ENCODE measurements at regions not wholly inside any gene's neighbourhood (a gene's known extent, or its start where the extent isn't known, plus 50 kb on each side); places are given as distances from the start of the nearest gene placed in this dataset.

DNA sequence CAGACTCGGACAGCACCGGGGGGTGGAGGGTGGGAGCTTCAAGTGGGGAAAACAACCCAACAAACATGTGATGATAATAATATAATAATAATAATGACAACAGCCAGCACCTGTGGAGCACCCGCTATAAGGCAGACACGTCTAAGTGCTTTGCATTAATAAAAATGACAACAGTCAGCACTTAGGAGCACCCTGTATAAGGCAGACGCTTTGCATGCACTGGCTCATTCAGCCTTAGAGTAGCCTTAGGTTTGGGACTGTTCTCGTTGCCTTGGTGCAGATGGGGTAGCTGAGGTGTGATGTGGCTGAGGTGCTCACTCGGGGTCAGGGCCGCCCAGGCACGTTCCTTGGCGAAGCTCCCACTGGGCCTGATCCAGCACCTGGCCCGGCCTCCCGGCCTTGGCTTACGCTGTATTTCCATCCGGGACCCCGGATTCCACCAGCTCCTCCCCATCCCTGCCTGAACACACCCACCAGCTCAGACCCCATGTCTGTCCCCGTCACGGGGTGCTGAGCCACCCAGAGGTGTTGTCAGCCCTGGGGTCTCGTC lies 144.0 kb upstream of the CIBAR2 start:
- TF ChIP-seq EZH2phosphoT487 (IDR thresholded peaks at IDR 0.05; ENCODE audit: borderline replicate concordance): no peak
- TF ChIP-seq, protein P1, sequence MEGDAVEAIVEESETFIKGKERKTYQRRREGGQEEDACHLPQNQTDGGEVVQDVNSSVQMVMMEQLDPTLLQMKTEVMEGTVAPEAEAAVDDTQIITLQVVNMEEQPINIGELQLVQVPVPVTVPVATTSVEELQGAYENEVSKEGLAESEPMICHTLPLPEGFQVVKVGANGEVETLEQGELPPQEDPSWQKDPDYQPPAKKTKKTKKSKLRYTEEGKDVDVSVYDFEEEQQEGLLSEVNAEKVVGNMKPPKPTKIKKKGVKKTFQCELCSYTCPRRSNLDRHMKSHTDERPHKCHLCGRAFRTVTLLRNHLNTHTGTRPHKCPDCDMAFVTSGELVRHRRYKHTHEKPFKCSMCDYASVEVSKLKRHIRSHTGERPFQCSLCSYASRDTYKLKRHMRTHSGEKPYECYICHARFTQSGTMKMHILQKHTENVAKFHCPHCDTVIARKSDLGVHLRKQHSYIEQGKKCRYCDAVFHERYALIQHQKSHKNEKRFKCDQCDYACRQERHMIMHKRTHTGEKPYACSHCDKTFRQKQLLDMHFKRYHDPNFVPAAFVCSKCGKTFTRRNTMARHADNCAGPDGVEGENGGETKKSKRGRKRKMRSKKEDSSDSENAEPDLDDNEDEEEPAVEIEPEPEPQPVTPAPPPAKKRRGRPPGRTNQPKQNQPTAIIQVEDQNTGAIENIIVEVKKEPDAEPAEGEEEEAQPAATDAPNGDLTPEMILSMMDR (conservative IDR thresholded peaks at IDR 0.05; ENCODE audit: low read length): no peak
- Histone ChIP-seq H3K27me3 (ENCODE audit: insufficient read depth, low read length, poor library complexity, severe bottlenecking) (no peaks in the 10 kb centered on the region), H4K20me1 (ENCODE audit: insufficient read depth, low read length, poor library complexity, severe bottlenecking) (no peaks in the 10 kb centered on the region), H3K79me2 (ENCODE audit: insufficient read depth, low read length) (no peaks in the 10 kb centered on the region), H3K9me2 (replicated peaks; ENCODE audit: low read depth, low read length) (no peaks in the 10 kb centered on the region), H3K4me3 (ENCODE audit: low read length, poor library complexity, severe bottlenecking) (no peak overlapping the region), H3K4me1 (ENCODE audit: insufficient read depth, low read length, poor library complexity, severe bottlenecking) (peaks cover 33% of the 10 kb centered on the region), H3K4me2 (ENCODE audit: low read depth, low read length, poor library complexity, severe bottlenecking) (no peak overlapping the region), H3K9ac (ENCODE audit: low read depth, low read length, poor library complexity, severe bottlenecking) (no peak overlapping the region), H3F3A (ENCODE audit: low read depth) (no peaks in the 10 kb centered on the region), H2AFZ (ENCODE audit: low read length) (no peak overlapping the region), H3K36me3 (ENCODE audit: insufficient read depth, low read length) (no peaks in the 10 kb centered on the region), H3K9me3 (ENCODE audit: insufficient read depth, low read depth, low read length) (no peaks in the 10 kb centered on the region)

DNA sequence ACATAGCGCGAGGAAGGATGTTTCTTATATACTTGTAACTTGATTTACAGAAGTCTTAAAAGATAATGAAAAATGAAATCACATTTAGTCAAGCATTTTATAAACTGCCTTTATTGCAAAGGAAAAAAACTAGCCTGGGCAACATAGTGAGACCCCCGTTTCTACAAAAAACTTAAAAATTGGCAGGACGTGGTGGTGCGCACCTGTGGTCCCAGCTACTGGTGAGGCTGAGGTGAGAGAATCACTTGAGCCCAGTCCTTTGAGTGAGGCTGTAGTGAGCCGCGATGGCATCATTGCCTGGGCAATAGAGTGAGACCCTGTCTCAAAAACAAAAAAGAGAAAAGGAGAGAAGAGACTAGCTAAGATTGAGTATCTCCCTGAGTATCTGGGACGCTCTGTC lies 145.2 kb upstream of the CIBAR2 start:
- Histone ChIP-seq H3K4me2 (ENCODE audit: low read depth, low read length, poor library complexity, severe bottlenecking) (no peak overlapping the region), H2AFZ (ENCODE audit: low read length) (no peak overlapping the region), H3K27me3 (ENCODE audit: insufficient read depth, low read length, poor library complexity, severe bottlenecking) (no peaks in the 10 kb centered on the region), H3K79me2 (ENCODE audit: insufficient read depth, low read length) (no peaks in the 10 kb centered on the region), H3K36me3 (ENCODE audit: insufficient read depth, low read length) (no peaks in the 10 kb centered on the region), H3F3A (ENCODE audit: low read depth) (no peaks in the 10 kb centered on the region), H4K20me1 (ENCODE audit: insufficient read depth, low read length, poor library complexity, severe bottlenecking) (no peaks in the 10 kb centered on the region), H3K9me3 (ENCODE audit: insufficient read depth, low read depth, low read length) (no peaks in the 10 kb centered on the region), H3K4me3 (ENCODE audit: low read length, poor library complexity, severe bottlenecking) (no peak overlapping the region), H3K9me2 (replicated peaks; ENCODE audit: low read depth, low read length) (no peaks in the 10 kb centered on the region), H3K4me1 (ENCODE audit: insufficient read depth, low read length, poor library complexity, severe bottlenecking) (peaks cover 29% of the 10 kb centered on the region), H3K9ac (ENCODE audit: low read depth, low read length, poor library complexity, severe bottlenecking) (no peak overlapping the region)
- TF ChIP-seq EZH2phosphoT487 (IDR thresholded peaks at IDR 0.05; ENCODE audit: borderline replicate concordance): no peak
- TF ChIP-seq, protein P1 (conservative IDR thresholded peaks at IDR 0.05; ENCODE audit: low read length): no peak

DNA sequence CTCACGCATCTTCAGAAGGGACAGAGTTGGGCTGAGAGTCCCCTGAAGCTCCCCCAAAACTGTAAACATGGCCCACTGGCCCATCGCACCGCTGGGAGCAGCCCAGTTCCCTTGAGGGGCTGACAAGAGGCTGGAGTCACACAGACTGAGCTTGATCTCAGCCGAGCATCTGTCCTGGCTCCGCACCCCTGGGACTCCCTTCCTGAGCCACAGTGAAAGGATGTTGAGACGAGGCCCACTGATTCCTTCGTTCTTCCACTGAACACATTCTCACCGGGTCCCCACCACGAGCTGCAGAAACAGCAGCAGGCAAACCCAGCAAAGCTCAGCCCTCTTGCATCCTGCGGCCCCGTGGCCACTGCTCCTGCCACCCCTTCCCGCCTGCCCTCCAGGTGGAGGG lies 145.9 kb upstream of the CIBAR2 start:
- H3K9me3 ChIP-seq (ENCODE audit: insufficient read depth, low read depth, low read length): no peaks in the 10 kb centered on the region
- no peaks in the 10 kb centered on the region for H3K9me2 ChIP-seq (replicated peaks; ENCODE audit: low read depth, low read length)
- H3F3A ChIP-seq (ENCODE audit: low read depth): no peaks in the 10 kb centered on the region
- peak overlapping the region; percentile 10 for H3K9ac ChIP-seq (ENCODE audit: low read depth, low read length, poor library complexity, severe bottlenecking)
- no peak overlapping the region for H3K4me2 ChIP-seq (ENCODE audit: low read depth, low read length, poor library complexity, severe bottlenecking)
- H2AFZ ChIP-seq (ENCODE audit: low read length): no peak overlapping the region
- TF ChIP-seq, protein P1 (conservative IDR thresholded peaks at IDR 0.05; ENCODE audit: low read length): no peak
- TF ChIP-seq EZH2phosphoT487 (IDR thresholded peaks at IDR 0.05; ENCODE audit: borderline replicate concordance): no peak
- no peaks in the 10 kb centered on the region for H4K20me1 ChIP-seq (ENCODE audit: insufficient read depth, low read length, poor library complexity, severe bottlenecking)
- no peaks in the 10 kb centered on the region for H3K79me2 ChIP-seq (ENCODE audit: insufficient read depth, low read length)
- H3K4me3 ChIP-seq (ENCODE audit: low read length, poor library complexity, severe bottlenecking): no peak overlapping the region
- no peaks in the 10 kb centered on the region for H3K27me3 ChIP-seq (ENCODE audit: insufficient read depth, low read length, poor library complexity, severe bottlenecking)
- H3K36me3 ChIP-seq (ENCODE audit: insufficient read depth, low read length): no peaks in the 10 kb centered on the region
- peaks cover 24% of the 10 kb centered on the region for H3K4me1 ChIP-seq (ENCODE audit: insufficient read depth, low read length, poor library complexity, severe bottlenecking)

All from Loucy (cell line).